ENCODE measurements at regions not wholly inside any gene's neighbourhood (a gene's known extent, or its start where the extent isn't known, plus 50 kb on each side); places are given as distances from the start of the nearest gene placed in this dataset.

GRCh38 chr2:8260213-8260612, 421.6 kb upstream of the ID2 start:
- DNase-seq = no peak
- Histone ChIP-seq H3K4me1 (replicated peaks in 1 of 2) (no peaks in the 10 kb centered on the region), H3K27ac (no peak overlapping the region), H3K4me3 (no peak overlapping the region), H3K36me3 (replicated peaks in 1 of 2) (no peaks in the 10 kb centered on the region), H3K27me3 (no peaks in the 10 kb centered on the region), H3K9me3 (replicated peaks in 1 of 3) (no peaks in the 10 kb centered on the region)
- intact Hi-C loops (cut with DNase I) = no loop called here
- 87 to 88% (median 87%) methylated on average over 11 of the region's 11 CpGs for WGBS, 4 donors
- no peak for TF ChIP-seq CTCF (IDR thresholded peaks at IDR 0.05)

- TF ChIP-seq CTCF (IDR thresholded peaks at IDR 0.05) = no peak
- TF ChIP-seq POLR2A (IDR thresholded peaks at IDR 0.05) = no peak
- WGBS, 4 donors = 65 to 71% (median 68%) methylated on average over 4 of the region's 4 CpGs
- Histone ChIP-seq H3K4me3 (no peak overlapping the region), H3K9me3 (replicated peaks in 1 of 3) (no peaks in the 10 kb centered on the region), H3K27me3 (no peaks in the 10 kb centered on the region), H3K4me1 (replicated peaks in 1 of 2) (no peaks in the 10 kb centered on the region), H3K36me3 (replicated peaks in 1 of 2) (no peaks in the 10 kb centered on the region), H3K27ac (no peak overlapping the region)
- intact Hi-C loops (cut with DNase I) = no loop called here
- DNase-seq = no peak
Measured at GRCh38 chr2:8263901-8264300, 418.0 kb upstream of the ID2 start.

GRCh38 chr2:8264981-8265380, 416.9 kb upstream of the ID2 start:
- TF ChIP-seq POLR2A (IDR thresholded peaks at IDR 0.05) (no peak), CTCF (IDR thresholded peaks at IDR 0.05) (no peak)
- H3K9me3 ChIP-seq (replicated peaks in 1 of 3) = no peaks in the 10 kb centered on the region
- 93 to 99% (median 96%) methylated on average over 3 of the region's 3 CpGs for WGBS, 4 donors
- no peak for DNase-seq
- intact Hi-C loops (cut with DNase I) = no loop called here
- H3K4me3 ChIP-seq = no peak overlapping the region
- H3K4me1 ChIP-seq (replicated peaks in 1 of 2) = no peaks in the 10 kb centered on the region
- H3K27me3 ChIP-seq = no peaks in the 10 kb centered on the region
- H3K36me3 ChIP-seq (replicated peaks in 1 of 2) = no peaks in the 10 kb centered on the region
- no peak overlapping the region for H3K27ac ChIP-seq

- H3K4me3 ChIP-seq = no peak overlapping the region
- H3K4me1 ChIP-seq (replicated peaks in 1 of 2) = no peaks in the 10 kb centered on the region
- no peak overlapping the region for H3K27ac ChIP-seq
- TF ChIP-seq CTCF (IDR thresholded peaks at IDR 0.05) (no peak), POLR2A (IDR thresholded peaks at IDR 0.05) (no peak)
- no peaks in the 10 kb centered on the region for H3K36me3 ChIP-seq (replicated peaks in 1 of 2)
- no peaks in the 10 kb centered on the region for H3K9me3 ChIP-seq (replicated peaks in 1 of 3)
- H3K27me3 ChIP-seq = no peaks in the 10 kb centered on the region
- intact Hi-C loops (cut with DNase I) = no loop called here
- no peak for DNase-seq
- 82 to 99% (median 92%) methylated on average over 3 to 5 of the region's 5 CpGs for WGBS, 4 donors
Measured at GRCh38 chr2:8265476-8266226, 416.2 kb upstream of the ID2 start.

All from adrenal gland (tissue), 9 donors.